ENCODE measurements at regions not wholly inside any gene's neighbourhood (a gene's known extent, or its start where the extent isn't known, plus 50 kb on each side); places are given as distances from the start of the nearest gene placed in this dataset.

DNA sequence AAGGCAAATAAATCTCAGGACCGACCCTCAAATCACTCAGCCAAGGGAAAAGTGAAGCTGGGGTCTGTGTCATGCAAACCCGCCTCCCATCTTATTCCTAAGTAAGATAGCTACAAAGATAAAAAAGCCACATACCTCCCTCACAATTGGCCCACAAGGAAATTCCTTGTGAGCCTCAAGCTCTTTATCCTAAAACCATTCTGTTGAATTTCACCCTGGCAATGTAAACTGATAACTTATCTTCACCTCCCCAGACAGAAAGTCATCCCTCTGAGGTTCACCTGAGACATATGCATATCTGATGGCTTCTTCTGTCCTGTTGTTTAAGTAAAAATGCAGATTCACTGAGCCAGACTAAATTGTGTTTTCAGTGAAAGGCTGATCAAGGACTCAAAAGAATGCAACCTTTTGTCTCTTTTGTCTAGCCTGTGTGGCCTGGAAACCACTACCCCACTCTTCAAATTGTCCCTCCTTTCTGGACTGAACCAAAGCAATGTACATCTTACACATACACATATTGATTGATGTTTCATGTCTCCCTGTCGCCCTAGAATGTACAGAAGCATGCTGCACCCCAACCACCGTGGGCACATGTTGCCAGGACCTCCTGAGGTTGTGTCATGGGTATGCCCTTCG is 91.3 kb downstream of the MFAP3L start (continued):
- TF ChIP-seq, protein P1, sequence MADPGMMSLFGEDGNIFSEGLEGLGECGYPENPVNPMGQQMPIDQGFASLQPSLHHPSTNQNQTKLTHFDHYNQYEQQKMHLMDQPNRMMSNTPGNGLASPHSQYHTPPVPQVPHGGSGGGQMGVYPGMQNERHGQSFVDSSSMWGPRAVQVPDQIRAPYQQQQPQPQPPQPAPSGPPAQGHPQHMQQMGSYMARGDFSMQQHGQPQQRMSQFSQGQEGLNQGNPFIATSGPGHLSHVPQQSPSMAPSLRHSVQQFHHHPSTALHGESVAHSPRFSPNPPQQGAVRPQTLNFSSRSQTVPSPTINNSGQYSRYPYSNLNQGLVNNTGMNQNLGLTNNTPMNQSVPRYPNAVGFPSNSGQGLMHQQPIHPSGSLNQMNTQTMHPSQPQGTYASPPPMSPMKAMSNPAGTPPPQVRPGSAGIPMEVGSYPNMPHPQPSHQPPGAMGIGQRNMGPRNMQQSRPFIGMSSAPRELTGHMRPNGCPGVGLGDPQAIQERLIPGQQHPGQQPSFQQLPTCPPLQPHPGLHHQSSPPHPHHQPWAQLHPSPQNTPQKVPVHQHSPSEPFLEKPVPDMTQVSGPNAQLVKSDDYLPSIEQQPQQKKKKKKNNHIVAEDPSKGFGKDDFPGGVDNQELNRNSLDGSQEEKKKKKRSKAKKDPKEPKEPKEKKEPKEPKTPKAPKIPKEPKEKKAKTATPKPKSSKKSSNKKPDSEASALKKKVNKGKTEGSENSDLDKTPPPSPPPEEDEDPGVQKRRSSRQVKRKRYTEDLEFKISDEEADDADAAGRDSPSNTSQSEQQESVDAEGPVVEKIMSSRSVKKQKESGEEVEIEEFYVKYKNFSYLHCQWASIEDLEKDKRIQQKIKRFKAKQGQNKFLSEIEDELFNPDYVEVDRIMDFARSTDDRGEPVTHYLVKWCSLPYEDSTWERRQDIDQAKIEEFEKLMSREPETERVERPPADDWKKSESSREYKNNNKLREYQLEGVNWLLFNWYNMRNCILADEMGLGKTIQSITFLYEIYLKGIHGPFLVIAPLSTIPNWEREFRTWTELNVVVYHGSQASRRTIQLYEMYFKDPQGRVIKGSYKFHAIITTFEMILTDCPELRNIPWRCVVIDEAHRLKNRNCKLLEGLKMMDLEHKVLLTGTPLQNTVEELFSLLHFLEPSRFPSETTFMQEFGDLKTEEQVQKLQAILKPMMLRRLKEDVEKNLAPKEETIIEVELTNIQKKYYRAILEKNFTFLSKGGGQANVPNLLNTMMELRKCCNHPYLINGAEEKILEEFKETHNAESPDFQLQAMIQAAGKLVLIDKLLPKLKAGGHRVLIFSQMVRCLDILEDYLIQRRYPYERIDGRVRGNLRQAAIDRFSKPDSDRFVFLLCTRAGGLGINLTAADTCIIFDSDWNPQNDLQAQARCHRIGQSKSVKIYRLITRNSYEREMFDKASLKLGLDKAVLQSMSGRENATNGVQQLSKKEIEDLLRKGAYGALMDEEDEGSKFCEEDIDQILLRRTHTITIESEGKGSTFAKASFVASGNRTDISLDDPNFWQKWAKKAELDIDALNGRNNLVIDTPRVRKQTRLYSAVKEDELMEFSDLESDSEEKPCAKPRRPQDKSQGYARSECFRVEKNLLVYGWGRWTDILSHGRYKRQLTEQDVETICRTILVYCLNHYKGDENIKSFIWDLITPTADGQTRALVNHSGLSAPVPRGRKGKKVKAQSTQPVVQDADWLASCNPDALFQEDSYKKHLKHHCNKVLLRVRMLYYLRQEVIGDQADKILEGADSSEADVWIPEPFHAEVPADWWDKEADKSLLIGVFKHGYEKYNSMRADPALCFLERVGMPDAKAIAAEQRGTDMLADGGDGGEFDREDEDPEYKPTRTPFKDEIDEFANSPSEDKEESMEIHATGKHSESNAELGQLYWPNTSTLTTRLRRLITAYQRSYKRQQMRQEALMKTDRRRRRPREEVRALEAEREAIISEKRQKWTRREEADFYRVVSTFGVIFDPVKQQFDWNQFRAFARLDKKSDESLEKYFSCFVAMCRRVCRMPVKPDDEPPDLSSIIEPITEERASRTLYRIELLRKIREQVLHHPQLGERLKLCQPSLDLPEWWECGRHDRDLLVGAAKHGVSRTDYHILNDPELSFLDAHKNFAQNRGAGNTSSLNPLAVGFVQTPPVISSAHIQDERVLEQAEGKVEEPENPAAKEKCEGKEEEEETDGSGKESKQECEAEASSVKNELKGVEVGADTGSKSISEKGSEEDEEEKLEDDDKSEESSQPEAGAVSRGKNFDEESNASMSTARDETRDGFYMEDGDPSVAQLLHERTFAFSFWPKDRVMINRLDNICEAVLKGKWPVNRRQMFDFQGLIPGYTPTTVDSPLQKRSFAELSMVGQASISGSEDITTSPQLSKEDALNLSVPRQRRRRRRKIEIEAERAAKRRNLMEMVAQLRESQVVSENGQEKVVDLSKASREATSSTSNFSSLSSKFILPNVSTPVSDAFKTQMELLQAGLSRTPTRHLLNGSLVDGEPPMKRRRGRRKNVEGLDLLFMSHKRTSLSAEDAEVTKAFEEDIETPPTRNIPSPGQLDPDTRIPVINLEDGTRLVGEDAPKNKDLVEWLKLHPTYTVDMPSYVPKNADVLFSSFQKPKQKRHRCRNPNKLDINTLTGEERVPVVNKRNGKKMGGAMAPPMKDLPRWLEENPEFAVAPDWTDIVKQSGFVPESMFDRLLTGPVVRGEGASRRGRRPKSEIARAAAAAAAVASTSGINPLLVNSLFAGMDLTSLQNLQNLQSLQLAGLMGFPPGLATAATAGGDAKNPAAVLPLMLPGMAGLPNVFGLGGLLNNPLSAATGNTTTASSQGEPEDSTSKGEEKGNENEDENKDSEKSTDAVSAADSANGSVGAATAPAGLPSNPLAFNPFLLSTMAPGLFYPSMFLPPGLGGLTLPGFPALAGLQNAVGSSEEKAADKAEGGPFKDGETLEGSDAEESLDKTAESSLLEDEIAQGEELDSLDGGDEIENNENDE (IDR thresholded peaks at IDR 0.05; ENCODE audit: insufficient replicate concordance, low read length): no peak
- TF ChIP-seq, protein P2, sequence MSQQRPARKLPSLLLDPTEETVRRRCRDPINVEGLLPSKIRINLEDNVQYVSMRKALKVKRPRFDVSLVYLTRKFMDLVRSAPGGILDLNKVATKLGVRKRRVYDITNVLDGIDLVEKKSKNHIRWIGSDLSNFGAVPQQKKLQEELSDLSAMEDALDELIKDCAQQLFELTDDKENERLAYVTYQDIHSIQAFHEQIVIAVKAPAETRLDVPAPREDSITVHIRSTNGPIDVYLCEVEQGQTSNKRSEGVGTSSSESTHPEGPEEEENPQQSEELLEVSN (IDR thresholded peaks at IDR 0.05): no peak
- TF ChIP-seq TCF12 (IDR thresholded peaks at IDR 0.05; ENCODE audit: low read depth, low read length) (no peak), PHF8 (conservative IDR thresholded peaks at IDR 0.05; ENCODE audit: low read depth, low read length) (no peak)
- TF ChIP-seq, protein P3, sequence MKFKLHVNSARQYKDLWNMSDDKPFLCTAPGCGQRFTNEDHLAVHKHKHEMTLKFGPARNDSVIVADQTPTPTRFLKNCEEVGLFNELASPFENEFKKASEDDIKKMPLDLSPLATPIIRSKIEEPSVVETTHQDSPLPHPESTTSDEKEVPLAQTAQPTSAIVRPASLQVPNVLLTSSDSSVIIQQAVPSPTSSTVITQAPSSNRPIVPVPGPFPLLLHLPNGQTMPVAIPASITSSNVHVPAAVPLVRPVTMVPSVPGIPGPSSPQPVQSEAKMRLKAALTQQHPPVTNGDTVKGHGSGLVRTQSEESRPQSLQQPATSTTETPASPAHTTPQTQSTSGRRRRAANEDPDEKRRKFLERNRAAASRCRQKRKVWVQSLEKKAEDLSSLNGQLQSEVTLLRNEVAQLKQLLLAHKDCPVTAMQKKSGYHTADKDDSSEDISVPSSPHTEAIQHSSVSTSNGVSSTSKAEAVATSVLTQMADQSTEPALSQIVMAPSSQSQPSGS (IDR thresholded peaks at IDR 0.05; ENCODE audit: low read length): no peak

Data from H1 (cell line).